ENCODE measurements at regions not wholly inside any gene's neighbourhood (a gene's known extent, or its start where the extent isn't known, plus 50 kb on each side); places are given as distances from the start of the nearest gene placed in this dataset.
"Not testable (repeated sequence)": the region's sequence is repeated elsewhere in the genome, so short reads cannot be mapped to it uniquely, and the experiment has no call there.

- H3K4me3 ChIP-seq = no peak overlapping the region
- intact Hi-C loops (cut with DNase I) = no loop called here
- DNase-seq = no peak
- TF ChIP-seq, protein P1, sequence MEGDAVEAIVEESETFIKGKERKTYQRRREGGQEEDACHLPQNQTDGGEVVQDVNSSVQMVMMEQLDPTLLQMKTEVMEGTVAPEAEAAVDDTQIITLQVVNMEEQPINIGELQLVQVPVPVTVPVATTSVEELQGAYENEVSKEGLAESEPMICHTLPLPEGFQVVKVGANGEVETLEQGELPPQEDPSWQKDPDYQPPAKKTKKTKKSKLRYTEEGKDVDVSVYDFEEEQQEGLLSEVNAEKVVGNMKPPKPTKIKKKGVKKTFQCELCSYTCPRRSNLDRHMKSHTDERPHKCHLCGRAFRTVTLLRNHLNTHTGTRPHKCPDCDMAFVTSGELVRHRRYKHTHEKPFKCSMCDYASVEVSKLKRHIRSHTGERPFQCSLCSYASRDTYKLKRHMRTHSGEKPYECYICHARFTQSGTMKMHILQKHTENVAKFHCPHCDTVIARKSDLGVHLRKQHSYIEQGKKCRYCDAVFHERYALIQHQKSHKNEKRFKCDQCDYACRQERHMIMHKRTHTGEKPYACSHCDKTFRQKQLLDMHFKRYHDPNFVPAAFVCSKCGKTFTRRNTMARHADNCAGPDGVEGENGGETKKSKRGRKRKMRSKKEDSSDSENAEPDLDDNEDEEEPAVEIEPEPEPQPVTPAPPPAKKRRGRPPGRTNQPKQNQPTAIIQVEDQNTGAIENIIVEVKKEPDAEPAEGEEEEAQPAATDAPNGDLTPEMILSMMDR (IDR thresholded peaks at IDR 0.05) = no peak
- H3K9me3 ChIP-seq = peaks cover 0 to 8% of the 10 kb centered on the region in 2 donors
- H3K4me1 ChIP-seq = no peaks in the 10 kb centered on the region
- ATAC-seq = no peak
- H3K36me3 ChIP-seq = no peaks in the 10 kb centered on the region
- no peak overlapping the region for H3K27ac ChIP-seq
- H3K27me3 ChIP-seq = no peaks in the 10 kb centered on the region
Measured at GRCh38 chr5:8729437-8729836, 816.4 kb downstream of the SEMA5A start.

GRCh38 chr5:8730194-8730593 lies 815.7 kb downstream of the SEMA5A start:
- no peaks in the 10 kb centered on the region for H3K27me3 ChIP-seq
- TF ChIP-seq, protein P1 (IDR thresholded peaks at IDR 0.05) = no peak
- no peaks in the 10 kb centered on the region for H3K36me3 ChIP-seq
- no peak for DNase-seq
- H3K4me3 ChIP-seq = no peak overlapping the region
- ATAC-seq = no peak
- peaks cover 0 to 5% of the 10 kb centered on the region in 2 donors for H3K9me3 ChIP-seq
- intact Hi-C loops (cut with DNase I) = no loop called here
- H3K4me1 ChIP-seq = no peaks in the 10 kb centered on the region
- H3K27ac ChIP-seq = no peak overlapping the region

GRCh38 chr5:8731110-8731509 lies 814.8 kb downstream of the SEMA5A start:
- H3K4me1 ChIP-seq; H3K36me3 ChIP-seq; H3K27ac ChIP-seq; H3K27me3 ChIP-seq; ATAC-seq; H3K9me3 ChIP-seq; intact Hi-C loops (cut with DNase I); H3K4me3 ChIP-seq: not testable (repeated sequence)
- peak in 1 of 4 donors; percentile 17 for DNase-seq

DNA sequence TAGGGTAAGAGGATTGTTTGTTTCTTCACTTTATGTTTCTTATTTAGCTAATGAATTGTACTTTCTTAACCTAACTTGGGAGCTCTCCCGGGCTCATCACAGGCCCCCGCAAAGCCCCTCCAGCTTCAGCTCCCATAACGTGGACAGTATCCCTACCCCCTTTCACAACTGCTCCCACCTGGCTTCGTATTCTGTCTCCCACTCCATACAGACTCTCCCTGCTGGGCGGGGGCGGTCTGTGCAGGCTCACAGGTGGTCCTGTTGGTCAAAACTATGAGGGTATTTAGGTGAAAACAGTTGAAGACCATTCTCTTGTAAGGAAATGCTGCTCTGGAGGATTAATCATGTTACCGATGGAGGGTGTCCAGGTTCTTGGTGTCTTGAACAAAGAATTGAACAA lies 805.3 kb downstream of the SEMA5A start:
- peak in 1 of 4 donors; percentile 55 for DNase-seq
- Histone ChIP-seq H3K27ac (no peak overlapping the region), H3K27me3 (no peaks in the 10 kb centered on the region), H3K36me3 (no peaks in the 10 kb centered on the region), H3K4me3 (no peak overlapping the region), H3K9me3 (peaks cover 0 to 2% of the 10 kb centered on the region in 2 donors), H3K4me1 (no peaks in the 10 kb centered on the region)
- TF ChIP-seq, protein P1 (IDR thresholded peaks at IDR 0.05) = no peak
- no peak for ATAC-seq
- intact Hi-C loops (cut with DNase I) = no loop called here

DNA sequence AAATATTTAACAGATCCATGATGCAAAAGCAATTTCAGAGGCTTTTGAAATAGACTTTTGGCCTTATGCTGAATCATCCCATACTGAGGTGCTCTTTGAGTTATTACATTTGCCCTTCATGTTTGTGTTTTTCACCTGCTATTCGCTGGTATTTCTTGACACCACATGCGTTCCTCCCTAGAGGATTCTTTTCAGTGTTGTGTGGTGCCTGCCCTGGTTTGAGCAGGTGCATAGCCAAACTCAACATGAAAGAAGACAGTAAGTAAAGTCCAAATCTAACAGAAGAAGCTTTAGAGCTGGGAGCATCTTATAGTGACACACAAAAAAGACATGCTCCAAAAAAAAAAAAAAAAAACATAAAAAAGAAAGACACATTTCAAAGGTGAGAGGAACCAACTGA lies 796.3 kb downstream of the SEMA5A start:
- H3K4me1 ChIP-seq = no peaks in the 10 kb centered on the region
- intact Hi-C loops (cut with DNase I) = no loop called here
- H3K27me3 ChIP-seq = no peaks in the 10 kb centered on the region
- DNase-seq = no peak
- no peak overlapping the region for H3K27ac ChIP-seq
- no peak overlapping the region for H3K4me3 ChIP-seq
- TF ChIP-seq, protein P1 (IDR thresholded peaks at IDR 0.05) = no peak
- H3K36me3 ChIP-seq = no peaks in the 10 kb centered on the region
- no peak for ATAC-seq
- H3K9me3 ChIP-seq = peaks cover 0 to 2% of the 10 kb centered on the region in 2 donors

GRCh38 chr5:8750100-8750499 lies 795.8 kb downstream of the SEMA5A start:
- peaks cover 0 to under 1% of the 10 kb centered on the region in 2 donors for H3K9me3 ChIP-seq

More at GRCh38 chr5:8750100-8750499, 795.8 kb downstream of the SEMA5A start:
- Histone ChIP-seq H3K27me3 (no peaks in the 10 kb centered on the region), H3K27ac (no peak overlapping the region), H3K4me1 (no peaks in the 10 kb centered on the region), H3K36me3 (no peaks in the 10 kb centered on the region), H3K4me3 (no peak overlapping the region)
- DNase-seq (no peak), ATAC-seq (no peak)
- intact Hi-C loops (cut with DNase I) = no loop called here
- TF ChIP-seq, protein P1 (IDR thresholded peaks at IDR 0.05) = no peak

Data from left lung (tissue), 4 donors.